HG02623 (cell line): ENCODE measurements at regions not wholly inside any gene's neighbourhood (a gene's known extent, or its start where the extent isn't known, plus 50 kb on each side); places are given as distances from the start of the nearest gene placed in this dataset.

Experiments used
- ATAC-seq: cut with Tn5 transposase; IDR thresholded peaks from one replicate; pipeline ENCODE4 v1.9.1; 2021; ENCODE audit warnings: moderate library complexity; ENCODE audit not compliant: unreplicated experiment

GRCh38 chr5:128876569-128877382 is 88.5 kb upstream of the SLC27A6 start:
- ATAC-seq, result no peak

GRCh38 chr5:128877476-128877875 is 87.8 kb upstream of the SLC27A6 start:
- ATAC-seq, result no peak

GRCh38 chr5:128881502-128882018 is 83.7 kb upstream of the SLC27A6 start:
- ATAC-seq, result no peak

- ATAC-seq, result no peak
These were observed 79.5 kb upstream of the SLC27A6 start for GRCh38 chr5:128885649-128886255.

GRCh38 chr5:128895122-128895521 is 70.2 kb upstream of the SLC27A6 start:
- ATAC-seq, result no peak

- ATAC-seq, result no peak
These were observed 68.6 kb upstream of the SLC27A6 start for GRCh38 chr5:128896675-128897074.

GRCh38 chr5:128903550-128903949 is 61.7 kb upstream of the SLC27A6 start:
- no peak for ATAC-seq

- ATAC-seq, result no peak
These were observed 60.3 kb upstream of the SLC27A6 start for GRCh38 chr5:128904805-128905567.

GRCh38 chr5:128905568-128906110 is 59.6 kb upstream of the SLC27A6 start:
- peak; percentile 88 for ATAC-seq

GRCh38 chr5:128913551-128913950 is 51.7 kb upstream of the SLC27A6 start:
- ATAC-seq, result peak; percentile 89
